COLO829 (cell line): ENCODE measurements at regions not wholly inside any gene's neighbourhood (a gene's known extent, or its start where the extent isn't known, plus 50 kb on each side); places are given as distances from the start of the nearest gene placed in this dataset.
"Not testable (repeated sequence)": the region's sequence is repeated elsewhere in the genome, so short reads cannot be mapped to it uniquely, and the experiment has no call there.

ENCODE experiments used
- DNase-seq: peaks from one replicate; pipeline ENCODE4 v3.0.0; 2012; ENCODE audit warnings: low spot score

DNA sequence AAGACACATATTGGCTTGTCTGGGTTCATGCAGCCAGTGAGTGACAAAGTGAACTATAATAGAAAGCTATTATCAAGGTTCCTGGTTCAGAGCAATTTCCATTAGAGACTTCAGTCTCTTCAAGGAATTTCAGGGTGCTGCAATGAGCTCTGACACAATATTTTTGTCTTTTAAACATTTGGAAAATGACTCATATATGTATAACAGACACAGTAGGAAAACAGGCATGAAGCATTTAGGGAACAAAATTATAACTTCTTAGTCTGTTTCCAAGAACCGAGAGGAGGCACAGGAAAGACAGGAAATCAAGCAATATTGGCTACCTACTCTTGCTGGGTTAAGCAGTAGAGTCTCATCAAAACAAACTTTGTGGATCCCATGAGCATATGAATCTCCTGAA, 170.4 kb downstream of the PTPRC start:
- no peak for DNase-seq

DNA sequence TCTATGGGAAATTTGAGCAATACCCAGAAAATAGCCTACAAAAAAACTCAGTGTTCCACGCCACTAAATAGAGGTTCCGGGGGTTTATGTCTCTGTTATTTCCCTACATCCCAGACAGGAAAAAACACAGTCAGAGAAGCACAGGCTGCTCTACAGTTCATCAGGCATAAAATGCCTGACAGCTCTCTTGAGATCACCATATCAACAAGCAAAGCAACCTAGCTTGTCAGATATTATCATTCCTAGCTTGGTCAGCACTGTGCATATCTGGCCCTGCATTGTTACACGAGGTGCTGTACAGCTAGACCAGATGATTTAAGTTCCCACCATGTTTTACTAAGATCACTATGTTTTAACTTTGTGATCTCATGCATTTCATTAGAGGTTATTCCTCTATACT, 172.6 kb downstream of the PTPRC start:
- no peak for DNase-seq

DNA sequence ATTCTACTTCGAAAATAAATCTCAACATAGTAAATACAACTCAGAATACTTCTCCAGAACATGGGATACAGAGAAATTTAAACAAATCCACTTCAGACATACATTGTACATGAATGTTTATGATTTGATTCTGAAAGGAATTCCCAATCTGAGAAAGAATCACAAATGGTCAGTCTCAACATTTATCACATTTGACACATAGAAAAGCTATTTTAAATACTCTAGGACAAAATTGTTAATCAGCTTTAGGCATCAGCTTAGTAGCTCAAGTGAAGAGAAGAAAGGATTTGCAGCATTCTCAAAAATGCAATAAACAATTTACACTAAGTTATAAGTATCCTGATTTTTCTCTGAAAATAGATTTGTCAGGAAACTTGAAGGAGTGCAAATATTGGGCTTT, 184.8 kb downstream of the PTPRC start:
- DNase-seq: no peak

DNA sequence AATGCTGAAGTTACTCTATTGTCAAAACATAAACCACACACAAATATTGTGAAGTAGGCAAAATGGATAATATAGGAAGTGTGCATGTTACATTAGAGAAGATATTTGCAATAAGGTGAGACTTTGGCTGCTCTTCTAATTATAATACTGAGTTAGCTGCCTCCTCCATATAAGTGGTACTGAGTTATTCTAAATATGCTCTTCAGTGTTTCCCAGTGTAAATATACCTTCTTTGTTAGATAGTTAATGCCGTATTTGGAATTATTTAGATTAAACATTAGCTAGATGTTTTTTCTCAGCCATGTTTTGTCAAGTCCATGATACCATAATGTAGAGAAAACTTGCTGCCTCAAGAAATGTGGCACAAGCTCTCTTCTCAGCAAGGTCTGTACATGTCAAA, 186.4 kb downstream of the PTPRC start:
- no peak for DNase-seq

DNA sequence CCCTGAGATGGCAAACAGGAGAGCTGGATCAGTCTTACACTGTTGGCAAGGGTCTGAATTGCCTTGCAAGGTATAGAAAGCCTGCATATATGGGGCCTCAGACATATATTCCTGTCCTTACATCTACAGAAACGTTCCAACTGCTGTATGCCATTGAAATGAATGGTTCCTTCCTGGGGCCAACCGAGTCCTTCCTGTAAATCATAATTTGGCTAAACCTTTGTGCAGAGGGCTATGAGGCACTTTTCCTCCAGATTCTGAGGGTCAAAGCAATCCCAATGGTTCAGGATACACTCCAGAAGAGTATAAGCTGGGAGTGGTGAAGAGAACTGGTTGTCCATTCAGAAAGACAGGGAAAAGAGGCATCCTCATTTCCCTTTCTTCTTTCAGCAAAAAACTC, 190.5 kb downstream of the PTPRC start:
- DNase-seq: no peak

DNA sequence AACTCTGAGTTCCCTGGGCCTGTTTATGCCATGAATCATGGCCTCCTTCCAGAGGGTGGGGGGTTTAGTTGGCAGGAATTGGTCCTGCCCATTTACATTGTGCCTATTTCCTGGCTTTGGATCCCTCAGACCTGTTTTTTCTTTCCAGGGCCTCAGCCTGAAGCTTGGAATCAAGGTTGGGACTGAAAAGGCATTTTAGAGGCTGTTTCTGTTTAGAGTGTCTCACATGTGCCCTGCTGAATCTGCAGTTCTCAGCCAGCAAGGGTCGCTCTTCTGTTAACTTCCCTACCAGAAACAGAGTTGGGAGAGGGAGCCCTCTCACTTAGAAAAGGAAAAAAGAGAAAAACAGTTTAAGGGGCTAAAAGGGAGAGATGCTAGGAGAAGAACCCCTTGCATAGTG, 191.1 kb downstream of the PTPRC start:
- DNase-seq: no peak

DNA sequence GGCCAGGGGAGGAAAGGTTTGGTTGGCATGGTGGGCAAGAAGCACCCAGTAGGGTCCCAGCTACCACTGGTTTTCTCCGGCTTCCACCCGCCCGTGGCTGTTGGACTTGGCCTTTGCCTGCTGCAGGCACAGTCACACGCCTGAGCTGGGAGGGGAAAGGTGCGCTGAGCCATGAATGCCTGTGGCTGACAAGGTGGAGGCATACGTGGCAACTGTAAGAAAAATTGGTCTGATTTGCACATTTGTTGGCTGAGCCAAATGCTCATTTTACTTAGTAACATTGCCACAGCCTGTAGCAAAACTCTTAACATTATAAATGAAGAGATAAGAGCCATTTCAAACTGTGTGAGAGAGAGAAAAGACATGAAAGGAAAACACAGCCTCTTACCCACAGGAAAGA, 191.6 kb downstream of the PTPRC start:
- no peak for DNase-seq

DNA sequence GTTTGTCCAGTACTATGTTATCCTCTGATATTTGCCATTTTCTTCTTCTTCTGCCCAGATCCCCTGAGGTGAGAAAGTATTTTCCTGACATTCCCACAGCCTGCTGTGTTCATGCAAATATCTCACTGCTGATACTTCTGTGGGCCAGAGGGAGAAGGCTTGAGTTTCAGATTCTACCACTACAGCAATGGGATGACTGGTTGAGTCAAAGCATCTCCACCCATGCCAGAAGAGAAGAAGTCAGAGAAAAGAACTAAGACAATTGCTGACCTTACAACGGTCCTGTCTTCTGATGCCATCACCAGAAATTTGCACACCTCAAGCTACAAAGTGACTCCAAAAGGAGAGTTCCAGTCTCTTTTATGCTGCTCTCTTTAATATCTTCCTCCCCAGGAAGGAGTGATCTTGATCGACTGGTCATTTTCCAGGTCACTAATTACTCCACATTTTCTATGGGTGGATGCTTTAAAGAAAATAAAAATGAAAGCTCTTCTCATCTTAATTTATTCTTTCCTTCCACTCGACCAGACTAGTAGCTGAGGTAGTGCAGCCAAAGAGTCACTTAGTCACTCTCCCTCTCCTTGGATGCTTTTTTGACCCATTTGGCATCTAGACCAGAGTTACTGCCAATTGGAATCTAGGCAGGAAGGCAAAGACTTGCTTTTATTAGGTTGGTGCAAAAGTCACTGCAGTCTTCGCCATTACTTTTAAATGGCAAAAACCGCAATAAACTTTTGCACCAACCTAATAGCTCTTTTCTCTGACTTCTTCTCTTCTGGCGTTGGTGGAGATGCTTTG, 195.1 kb downstream of the PTPRC start:
- no peak for DNase-seq

DNA sequence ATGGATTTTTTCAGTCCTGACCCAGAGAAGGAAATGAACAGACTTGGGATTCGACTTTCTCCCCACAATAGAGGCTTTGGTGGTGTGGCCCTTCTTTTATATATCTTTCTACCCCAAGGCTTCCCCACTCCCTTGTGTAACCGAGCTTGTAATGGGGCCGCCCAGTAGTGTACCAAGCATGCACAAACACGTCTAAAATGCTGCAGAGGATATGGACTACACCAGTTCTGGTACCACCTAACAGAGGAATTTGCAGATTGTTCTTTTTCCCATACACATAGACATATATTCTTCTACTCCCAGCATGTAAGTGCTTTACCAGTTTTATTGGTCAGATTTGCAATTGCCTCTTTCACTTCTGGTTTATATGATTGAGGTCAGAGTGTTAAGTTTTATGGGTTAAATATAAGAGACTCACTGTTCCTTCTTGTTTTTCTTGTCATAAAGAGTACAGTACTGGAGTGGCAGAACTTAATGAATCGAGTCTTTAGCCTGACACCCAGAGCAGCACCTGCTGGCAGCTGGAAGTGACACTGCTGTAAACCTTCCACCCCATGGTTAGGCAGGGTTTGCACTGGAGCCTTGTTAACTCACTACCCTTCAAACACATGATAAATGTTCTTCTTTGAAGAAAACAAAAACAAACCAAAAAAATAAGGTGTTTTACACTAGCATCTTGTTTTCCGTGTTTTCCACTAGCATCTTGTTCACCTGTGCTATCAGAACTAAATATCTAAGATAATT, 198.6 kb downstream of the PTPRC start:
- no peak for DNase-seq

DNA sequence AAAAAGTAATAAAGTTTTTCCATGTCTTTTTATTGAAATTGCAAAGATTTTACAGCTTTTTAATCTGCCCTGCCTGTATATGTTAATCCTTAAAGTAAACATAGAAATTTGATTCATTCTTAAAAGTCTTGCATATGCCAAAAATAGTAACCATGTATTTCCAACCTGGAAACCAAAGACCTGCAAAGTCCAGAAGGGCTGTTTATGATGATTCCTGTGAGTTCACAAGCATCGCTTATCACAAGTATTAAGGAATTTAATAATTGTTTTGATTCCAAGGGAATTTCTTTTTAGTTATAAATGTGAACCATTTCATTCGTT, 199.1 kb downstream of the PTPRC start:
- DNase-seq: no peak

DNA sequence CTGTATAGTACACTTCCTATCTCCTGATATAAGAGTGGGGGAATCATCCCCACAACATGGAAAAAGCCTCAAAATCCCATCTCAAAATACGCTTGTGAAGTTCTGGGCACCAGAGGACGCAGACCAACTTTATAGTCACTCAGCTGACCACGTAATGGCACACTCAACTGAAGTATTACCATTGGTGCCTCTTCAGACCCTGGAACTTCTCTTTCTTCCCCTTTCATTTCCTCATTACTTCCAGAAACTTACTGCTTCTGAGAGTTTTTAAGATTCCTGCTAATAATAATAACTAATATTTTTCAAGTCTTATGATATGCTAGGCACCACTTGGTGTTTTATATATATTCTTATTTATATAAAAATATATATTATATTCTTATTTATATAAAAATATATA, 202.6 kb downstream of the PTPRC start:
- DNase-seq: no peak

DNA sequence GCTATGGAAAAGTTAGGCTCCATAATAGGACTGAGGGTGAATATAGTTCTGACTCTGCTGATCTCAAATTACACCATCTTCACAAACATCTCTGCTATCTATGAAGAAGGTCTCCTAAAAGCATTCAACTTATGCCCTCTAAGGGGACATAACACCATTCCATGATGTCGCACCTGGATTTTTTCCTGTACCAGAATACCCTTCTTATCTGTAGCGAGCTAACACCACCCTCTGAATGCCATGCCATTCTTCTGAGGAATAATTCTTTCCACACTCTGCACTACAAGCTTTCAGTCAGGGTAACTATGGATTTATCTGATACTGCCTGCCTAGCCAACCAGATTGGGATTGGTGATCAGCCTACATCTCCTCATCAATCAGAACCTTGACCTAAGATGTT, 203.8 kb downstream of the PTPRC start:
- no peak for DNase-seq

DNA sequence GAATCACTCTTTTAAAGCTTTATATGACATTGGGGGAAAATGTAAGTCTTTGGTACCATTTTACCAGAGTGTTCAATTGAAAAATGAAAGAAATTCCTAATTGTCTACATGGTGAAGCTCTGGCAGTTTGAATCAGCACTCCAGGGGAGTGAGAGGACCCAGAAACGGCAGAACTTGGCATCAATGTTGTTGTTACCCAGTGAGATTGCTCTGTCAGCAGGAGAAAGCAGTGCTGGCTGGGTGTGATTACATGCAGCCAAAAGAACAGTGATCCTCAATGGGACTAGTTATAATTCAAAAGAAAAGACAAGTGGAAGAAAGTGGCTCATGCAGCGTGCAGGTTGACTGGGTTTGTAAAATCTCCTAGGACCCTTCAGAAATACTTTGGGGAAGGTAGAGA, 206.4 kb downstream of the PTPRC start:
- DNase-seq: no peak

DNA sequence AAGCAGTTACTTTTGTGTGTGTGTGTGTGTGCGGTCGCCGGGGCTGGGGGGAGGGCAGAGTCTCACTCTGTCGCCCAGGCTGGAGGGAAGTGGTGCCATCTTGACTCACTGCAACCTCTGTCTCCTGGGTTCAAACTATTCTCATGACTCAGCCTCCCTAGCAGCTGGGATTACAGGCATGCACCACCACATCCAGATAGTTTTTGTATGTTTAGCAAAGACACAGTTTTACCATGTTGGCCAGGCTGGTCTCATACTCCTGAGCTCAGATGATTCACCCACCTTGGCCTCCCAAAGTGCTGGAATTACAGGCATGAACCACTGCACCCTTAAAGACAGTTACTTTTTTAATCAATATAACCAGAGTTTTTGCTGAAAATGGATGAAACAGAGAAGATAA, 207.0 kb downstream of the PTPRC start:
- no peak for DNase-seq

DNA sequence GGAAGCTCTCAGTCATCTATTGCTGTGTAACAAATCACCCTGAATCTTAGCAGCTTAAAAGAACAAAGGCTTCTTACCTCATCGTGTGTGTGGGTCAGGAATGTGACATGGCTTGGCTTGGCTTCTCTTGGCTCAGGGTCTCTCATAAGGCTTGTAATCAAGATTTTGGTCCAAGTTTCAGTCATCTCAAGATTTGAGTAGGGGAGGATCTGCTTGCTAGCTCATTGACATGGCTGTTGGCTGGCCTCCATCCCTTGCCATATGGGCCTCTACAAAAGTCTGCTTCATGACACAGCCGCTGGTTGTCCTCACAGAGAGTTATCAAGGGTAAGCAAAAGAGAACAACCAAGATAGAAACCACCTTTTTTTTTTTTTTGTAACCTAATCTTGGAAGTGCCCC, 207.7 kb downstream of the PTPRC start:
- no peak for DNase-seq

DNA sequence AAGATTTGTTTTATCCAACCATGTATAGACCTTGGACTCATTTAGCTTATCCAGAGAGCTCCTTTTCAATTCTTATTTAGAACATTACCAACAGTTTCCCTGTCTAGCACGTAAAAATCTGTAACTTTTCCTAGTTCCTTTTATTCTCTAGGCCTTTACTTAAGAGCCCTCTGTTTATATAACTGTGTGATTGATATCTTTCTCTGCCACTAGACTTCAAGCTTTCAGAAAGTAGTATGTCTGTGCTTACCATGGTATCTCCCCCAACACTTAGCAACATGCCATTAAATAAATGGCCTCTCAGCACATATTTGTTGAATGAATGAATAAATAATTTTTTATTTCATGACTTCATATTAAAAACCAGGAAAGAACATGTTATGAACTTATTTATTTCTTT, 209.4 kb downstream of the PTPRC start:
- DNase-seq: no peak

DNA sequence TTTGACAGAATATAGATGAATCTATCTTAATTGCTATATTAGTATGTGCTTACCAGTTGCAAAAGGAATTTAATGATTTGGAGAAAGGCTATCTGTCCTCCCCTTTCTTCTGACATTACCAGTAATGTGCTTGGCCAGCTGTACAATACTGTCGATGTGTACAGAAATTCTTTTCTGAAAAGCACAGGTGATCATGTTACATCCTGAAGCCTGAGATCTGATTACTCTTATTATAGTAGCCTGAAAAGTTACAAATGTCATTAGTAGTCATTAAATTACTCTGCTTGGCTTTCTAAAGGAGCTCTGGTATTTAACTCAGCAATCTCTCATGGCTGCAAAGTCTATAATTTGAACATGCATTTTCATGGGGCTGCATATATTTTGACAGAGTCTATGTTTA, 209.8 kb downstream of the PTPRC start:
- DNase-seq: no peak

DNA sequence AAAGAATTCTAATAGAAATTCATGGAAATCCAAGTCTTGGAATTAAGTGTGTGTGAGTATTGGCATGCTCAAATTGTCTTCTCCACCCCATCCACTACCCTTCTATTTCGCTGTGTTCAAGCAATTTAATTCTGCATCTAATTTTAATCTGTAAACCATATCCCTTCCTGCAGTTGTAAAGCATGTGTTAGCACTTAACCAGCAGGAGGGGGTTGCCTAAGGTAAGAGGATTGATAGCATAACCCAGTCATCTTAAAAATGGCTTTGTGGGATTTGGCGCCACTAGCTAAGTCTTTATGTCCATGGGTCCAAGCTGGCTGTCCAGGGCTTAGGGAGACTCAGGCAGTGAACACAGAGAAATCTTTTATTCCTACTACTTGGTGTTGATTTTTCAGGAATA, 210.3 kb downstream of the PTPRC start:
- no peak for DNase-seq

DNA sequence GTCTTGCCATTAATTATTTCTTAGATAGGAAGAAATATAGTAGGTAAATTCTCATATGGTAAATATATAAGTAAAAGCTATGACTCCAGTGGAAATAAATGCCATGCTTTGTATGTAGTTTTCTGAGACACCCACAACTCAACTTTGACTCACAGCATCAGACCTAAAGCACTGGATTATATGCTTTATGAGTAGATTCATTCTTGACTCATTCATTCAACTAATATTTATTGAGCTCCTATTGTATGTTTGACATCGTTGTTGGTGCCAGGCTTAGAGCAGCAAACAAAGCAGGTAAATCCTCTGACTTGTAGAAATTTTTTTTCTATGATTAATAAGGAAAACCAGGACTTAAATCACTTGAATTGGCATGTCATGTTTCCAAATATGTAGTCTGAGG, 211.4 kb downstream of the PTPRC start:
- no peak for DNase-seq

DNA sequence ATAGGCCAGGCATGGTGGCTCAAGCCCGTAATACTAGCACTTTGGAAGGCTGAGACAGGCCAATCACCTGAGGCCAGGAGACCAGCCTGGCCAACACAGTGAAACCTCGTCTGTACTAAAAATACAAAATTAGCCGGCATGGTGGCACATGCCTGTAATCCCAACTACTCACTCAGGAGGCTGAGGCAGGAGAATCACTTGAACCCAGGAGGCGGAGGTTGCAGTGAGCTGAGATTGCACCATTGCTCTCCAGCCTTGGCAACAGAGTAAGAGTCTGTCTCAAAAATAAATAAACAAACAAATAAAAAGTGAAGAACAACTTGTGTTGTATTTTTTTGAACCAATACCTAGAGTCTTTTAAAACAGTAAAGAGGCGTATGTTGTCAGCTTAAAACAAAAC, 212.1 kb downstream of the PTPRC start:
- not testable (repeated sequence) for DNase-seq

DNA sequence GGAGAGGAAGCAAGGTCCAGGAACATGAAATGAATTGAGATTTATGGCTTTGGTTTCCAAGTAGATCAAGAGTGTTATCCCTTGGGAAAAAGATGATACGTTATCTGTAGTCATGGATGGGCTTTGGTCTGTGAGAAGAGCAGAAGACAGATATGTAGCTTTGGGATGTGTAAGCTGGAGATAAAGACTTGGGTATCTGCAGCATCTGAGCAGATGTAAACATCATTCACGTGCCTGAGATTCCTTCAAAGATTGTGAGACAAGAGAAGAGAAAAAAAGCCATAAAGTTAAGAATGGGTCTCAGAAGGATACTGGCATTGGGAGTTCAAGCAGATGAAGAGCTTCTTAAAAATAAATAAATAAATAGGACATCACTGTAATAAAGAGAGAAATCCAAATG, 217.8 kb downstream of the PTPRC start:
- no peak for DNase-seq

DNA sequence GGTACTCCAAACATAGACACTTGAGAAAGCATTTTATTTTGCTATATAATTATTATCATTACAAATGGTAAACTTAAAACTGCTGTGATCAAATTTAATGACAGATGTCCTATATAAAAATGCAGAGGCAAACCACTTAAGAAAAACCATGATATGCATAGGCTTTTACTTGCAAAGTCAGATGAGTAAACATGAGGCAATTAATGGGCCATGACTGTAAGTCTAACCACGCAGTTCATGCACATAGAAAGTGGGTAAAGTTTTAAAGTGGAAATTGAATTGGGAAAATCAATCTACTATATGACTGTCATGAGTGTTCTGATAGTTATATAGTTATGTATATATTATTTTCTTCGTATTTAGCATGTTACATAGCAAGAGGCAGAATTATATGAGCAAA, 219.2 kb downstream of the PTPRC start:
- no peak for DNase-seq

DNA sequence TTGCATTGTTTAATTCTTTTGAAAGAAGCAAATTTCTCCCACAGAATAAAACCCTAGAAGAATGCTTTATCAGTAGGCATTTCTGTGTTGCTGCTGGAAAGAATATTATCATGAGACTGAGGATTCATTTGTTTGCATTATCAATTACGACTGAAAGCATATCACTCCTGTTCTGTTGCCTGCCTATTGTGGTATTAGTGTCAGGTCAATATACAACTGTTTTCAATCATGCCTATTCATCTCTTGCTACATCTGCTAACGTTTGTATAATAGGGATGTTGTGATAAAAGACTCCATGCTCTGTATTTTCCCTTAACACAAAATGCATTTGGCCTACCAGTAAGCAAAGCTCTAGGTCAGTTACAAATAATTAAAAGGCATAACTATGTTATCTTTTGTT, 221.5 kb downstream of the PTPRC start:
- no peak for DNase-seq

DNA sequence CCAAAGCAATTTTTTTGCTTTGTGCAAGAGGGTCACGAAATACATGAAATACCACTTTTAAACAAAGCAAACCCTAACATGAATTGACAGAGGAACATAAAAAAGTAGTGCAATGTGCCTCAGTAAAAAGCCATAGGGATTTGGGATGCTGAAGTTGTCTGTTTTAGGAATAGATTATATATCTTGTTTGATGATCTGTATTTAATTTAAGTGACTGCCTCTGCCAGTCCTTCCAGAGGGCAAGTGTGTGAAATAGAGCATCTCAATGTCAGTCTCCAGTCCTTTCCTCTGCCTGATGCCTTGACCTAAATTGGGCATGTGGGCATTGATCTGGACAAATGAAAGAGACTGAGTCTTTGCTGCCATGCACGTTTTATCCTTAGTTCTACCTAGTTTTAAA, 222.8 kb downstream of the PTPRC start:
- no peak for DNase-seq
